Neural cell (in vitro differentiated cells): ENCODE measurements at regions not wholly inside any gene's neighbourhood (a gene's known extent, or its start where the extent isn't known, plus 50 kb on each side); places are given as distances from the start of the nearest gene placed in this dataset.

Source experiments
- EP300 ChIP-seq: fragments of 450-650 bp; conservative IDR thresholded peaks from 2 replicates; pipeline ENCODE4 v1.6.1; 2014; ENCODE audit warnings: antibody characterized with exemption, mild to moderate bottlenecking, moderate library complexity; ENCODE audit not compliant: poor library complexity, severe bottlenecking
- RAD21 ChIP-seq: fragments of 450-650 bp; conservative IDR thresholded peaks from 2 replicates; pipeline ENCODE4 v1.6.1; 2014; ENCODE audit warnings: antibody characterized with exemption, mild to moderate bottlenecking, moderate library complexity
- TF ChIP-seq, protein P1 (sequence below): fragments of 450-650 bp; IDR thresholded peaks from 2 replicates; pipeline ENCODE4 v1.5.1; 2014; ENCODE audit warnings: antibody characterized with exemption, mild to moderate bottlenecking, moderate library complexity; ENCODE audit not compliant: poor library complexity, severe bottlenecking

DNA sequence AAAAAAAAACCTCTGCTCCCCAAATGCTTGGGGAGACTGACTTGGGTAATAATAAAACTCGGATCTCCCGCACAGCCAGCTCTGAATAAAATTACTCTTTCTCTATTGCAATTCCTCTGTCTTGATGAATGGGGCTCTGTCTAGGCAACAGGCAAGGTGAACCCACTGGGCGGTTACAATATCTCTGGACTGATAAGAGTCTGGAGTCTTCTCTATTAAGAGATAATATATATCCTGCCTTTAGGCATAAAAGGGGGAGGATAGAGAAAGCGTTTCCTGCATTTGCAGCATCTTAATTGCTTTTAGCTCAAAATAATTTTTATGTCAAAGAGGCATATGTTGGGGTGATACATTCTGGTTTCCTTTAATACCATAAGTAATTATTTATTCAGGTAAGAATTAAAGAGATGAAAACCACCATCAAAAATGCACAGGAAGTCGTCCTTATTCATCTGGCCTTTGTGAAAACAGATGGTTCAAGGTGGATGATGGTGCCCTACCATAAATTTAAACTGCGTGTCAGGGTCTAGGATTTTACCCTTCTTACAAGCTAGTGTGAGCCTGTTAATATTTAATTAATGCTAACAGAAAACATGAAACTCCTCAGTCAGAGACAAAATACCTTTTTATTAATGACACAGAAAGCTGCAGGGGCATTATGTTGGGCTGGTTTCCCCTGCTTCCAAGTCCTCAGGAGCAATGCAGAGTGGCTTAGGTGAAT, 736.8 kb downstream of the SOCS6 start:
- TF ChIP-seq, protein P1, sequence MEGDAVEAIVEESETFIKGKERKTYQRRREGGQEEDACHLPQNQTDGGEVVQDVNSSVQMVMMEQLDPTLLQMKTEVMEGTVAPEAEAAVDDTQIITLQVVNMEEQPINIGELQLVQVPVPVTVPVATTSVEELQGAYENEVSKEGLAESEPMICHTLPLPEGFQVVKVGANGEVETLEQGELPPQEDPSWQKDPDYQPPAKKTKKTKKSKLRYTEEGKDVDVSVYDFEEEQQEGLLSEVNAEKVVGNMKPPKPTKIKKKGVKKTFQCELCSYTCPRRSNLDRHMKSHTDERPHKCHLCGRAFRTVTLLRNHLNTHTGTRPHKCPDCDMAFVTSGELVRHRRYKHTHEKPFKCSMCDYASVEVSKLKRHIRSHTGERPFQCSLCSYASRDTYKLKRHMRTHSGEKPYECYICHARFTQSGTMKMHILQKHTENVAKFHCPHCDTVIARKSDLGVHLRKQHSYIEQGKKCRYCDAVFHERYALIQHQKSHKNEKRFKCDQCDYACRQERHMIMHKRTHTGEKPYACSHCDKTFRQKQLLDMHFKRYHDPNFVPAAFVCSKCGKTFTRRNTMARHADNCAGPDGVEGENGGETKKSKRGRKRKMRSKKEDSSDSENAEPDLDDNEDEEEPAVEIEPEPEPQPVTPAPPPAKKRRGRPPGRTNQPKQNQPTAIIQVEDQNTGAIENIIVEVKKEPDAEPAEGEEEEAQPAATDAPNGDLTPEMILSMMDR = no peak
- no peak for TF ChIP-seq RAD21
- no peak for TF ChIP-seq EP300
